Liver (tissue), 3 donors: ENCODE measurements at regions not wholly inside any gene's neighbourhood (a gene's known extent, or its start where the extent isn't known, plus 50 kb on each side); places are given as distances from the start of the nearest gene placed in this dataset.

Source experiments
- JUND ChIP-seq, 2 donors: IDR thresholded peaks; 2 replicates each; pipeline ENCODE4 v1.6.1; 2016; ENCODE audit warnings: antibody characterized with exemption in 2 of 2
- TF ChIP-seq, protein P1 (sequence below): fragments of 150-350 bp; IDR thresholded peaks from 2 replicates; pipeline ENCODE4 v1.5.1; 2017; ENCODE audit warnings: improper control_type of control experiment, low read depth, low read length; ENCODE audit not compliant: missing input control
- donor health status: healthy.
- donor health status: healthy.

DNA sequence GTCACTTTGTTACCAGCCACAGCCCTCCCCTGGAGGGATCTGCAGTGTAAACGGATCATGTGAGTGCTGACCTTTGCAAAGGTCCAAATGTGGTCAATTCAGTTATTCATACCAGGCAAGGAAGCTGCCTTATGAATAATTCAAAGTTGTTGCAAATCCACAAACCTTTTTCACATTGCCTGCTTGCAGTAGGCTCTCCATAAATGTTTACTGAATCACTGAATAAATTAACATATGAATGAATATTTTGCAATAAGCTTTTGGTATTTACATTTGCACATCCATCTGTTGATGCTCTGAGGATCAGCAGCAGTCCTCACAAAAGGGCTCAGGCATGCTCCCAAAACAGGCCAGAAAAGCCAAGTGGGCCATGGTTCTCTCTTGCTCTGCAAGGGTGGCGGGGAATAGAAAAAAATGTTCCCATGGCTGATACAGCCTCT lies 156.8 kb downstream of the VAPA start:
- TF ChIP-seq, protein P1, sequence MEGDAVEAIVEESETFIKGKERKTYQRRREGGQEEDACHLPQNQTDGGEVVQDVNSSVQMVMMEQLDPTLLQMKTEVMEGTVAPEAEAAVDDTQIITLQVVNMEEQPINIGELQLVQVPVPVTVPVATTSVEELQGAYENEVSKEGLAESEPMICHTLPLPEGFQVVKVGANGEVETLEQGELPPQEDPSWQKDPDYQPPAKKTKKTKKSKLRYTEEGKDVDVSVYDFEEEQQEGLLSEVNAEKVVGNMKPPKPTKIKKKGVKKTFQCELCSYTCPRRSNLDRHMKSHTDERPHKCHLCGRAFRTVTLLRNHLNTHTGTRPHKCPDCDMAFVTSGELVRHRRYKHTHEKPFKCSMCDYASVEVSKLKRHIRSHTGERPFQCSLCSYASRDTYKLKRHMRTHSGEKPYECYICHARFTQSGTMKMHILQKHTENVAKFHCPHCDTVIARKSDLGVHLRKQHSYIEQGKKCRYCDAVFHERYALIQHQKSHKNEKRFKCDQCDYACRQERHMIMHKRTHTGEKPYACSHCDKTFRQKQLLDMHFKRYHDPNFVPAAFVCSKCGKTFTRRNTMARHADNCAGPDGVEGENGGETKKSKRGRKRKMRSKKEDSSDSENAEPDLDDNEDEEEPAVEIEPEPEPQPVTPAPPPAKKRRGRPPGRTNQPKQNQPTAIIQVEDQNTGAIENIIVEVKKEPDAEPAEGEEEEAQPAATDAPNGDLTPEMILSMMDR: no peak
- no peak for TF ChIP-seq JUND (IDR thresholded peaks at IDR 0.05)
